ENCODE measurements at regions not wholly inside any gene's neighbourhood (a gene's known extent, or its start where the extent isn't known, plus 50 kb on each side); places are given as distances from the start of the nearest gene placed in this dataset.

GRCh38 chr3:82567029-82567600, 805.7 kb upstream of the GBE1 start:
- TF ChIP-seq, protein P1, sequence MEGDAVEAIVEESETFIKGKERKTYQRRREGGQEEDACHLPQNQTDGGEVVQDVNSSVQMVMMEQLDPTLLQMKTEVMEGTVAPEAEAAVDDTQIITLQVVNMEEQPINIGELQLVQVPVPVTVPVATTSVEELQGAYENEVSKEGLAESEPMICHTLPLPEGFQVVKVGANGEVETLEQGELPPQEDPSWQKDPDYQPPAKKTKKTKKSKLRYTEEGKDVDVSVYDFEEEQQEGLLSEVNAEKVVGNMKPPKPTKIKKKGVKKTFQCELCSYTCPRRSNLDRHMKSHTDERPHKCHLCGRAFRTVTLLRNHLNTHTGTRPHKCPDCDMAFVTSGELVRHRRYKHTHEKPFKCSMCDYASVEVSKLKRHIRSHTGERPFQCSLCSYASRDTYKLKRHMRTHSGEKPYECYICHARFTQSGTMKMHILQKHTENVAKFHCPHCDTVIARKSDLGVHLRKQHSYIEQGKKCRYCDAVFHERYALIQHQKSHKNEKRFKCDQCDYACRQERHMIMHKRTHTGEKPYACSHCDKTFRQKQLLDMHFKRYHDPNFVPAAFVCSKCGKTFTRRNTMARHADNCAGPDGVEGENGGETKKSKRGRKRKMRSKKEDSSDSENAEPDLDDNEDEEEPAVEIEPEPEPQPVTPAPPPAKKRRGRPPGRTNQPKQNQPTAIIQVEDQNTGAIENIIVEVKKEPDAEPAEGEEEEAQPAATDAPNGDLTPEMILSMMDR (IDR thresholded peaks at IDR 0.05; ENCODE audit: low read length): no peak
- no peak for TF ChIP-seq EZH2 (optimal IDR thresholded peaks at IDR 0.05; ENCODE audit: low read depth, low read length)
- TF ChIP-seq EZH2phosphoT487 (IDR thresholded peaks at IDR 0.05; ENCODE audit: low read length): no peak

Measured in MM.1S (cell line).